ENCODE measurements at regions not wholly inside any gene's neighbourhood (a gene's known extent, or its start where the extent isn't known, plus 50 kb on each side); places are given as distances from the start of the nearest gene placed in this dataset.
"Not testable (repeated sequence)": the region's sequence is repeated elsewhere in the genome, so short reads cannot be mapped to it uniquely, and the experiment has no call there.

- ATAC-seq; H3K4me3 ChIP-seq (ENCODE audit: low read depth in 2 of 2, low read length in 2 of 2); POLR2A ChIA-PET; H3K27ac ChIP-seq (ENCODE audit: low read length); DNase-seq (ENCODE audit: low read depth, low spot score); H3K9me3 ChIP-seq (ENCODE audit: control insufficient read depth, insufficient read depth, low read depth, low read length); intact Hi-C loops (cut with micrococcal nuclease; ENCODE audit: unreplicated experiment); H3K36me3 ChIP-seq (ENCODE audit: control insufficient read depth, insufficient read depth, low read length); in situ Hi-C loops (cut with HindIII; ENCODE audit: low pct_unique_long_range_greater_than_20kb, low sequenced_read_pairs); H3K4me1 ChIP-seq (ENCODE audit: control insufficient read depth, insufficient read depth, low read length); CTCF ChIA-PET; H3K27me3 ChIP-seq (ENCODE audit: control insufficient read depth, insufficient read depth, low read length); BruUV-seq (replicated peaks): not testable (repeated sequence)
Observed at GRCh38 chr12:63337158-63337557, 186.2 kb upstream of the AVPR1A start.

- Histone ChIP-seq H3K27me3 (ENCODE audit: control insufficient read depth, insufficient read depth, low read length) (no peaks in the 10 kb centered on the region), H3K36me3 (ENCODE audit: control insufficient read depth, insufficient read depth, low read length) (no peaks in the 10 kb centered on the region), H3K4me1 (ENCODE audit: control insufficient read depth, insufficient read depth, low read length) (no peaks in the 10 kb centered on the region), H3K9me3 (ENCODE audit: control insufficient read depth, insufficient read depth, low read depth, low read length) (no peaks in the 10 kb centered on the region), H3K27ac (ENCODE audit: low read length) (no peak overlapping the region), H3K4me3 (ENCODE audit: low read depth in 2 of 2, low read length in 2 of 2) (no peak overlapping the region)
- POLR2A ChIA-PET, result no interaction called here
- no TSS peak for BruUV-seq (replicated peaks)
- ATAC-seq (no peak), DNase-seq (ENCODE audit: low read depth, low spot score) (no peak)
- TF ChIP-seq REST (IDR thresholded peaks at IDR 0.05; ENCODE audit: insufficient read depth in 1 of 2, low read depth in 2 of 2, low read length in 1 of 2) (no peak), TCF7L2 (IDR thresholded peaks at IDR 0.05; ENCODE audit: low read depth, low read length) (no peak), SIN3A (IDR thresholded peaks at IDR 0.05; ENCODE audit: borderline replicate concordance, insufficient read depth, low read depth, low read length) (no peak), CTCF (IDR thresholded peaks at IDR 0.05) (no peak), POLR2AphosphoS5 (IDR thresholded peaks at IDR 0.05; ENCODE audit: low read depth, low read length) (no peak)
- intact Hi-C loops (cut with micrococcal nuclease; ENCODE audit: unreplicated experiment) (no loop called here), in situ Hi-C loops (cut with HindIII; ENCODE audit: low pct_unique_long_range_greater_than_20kb, low sequenced_read_pairs) (no loop called here)
- CTCF ChIA-PET, result no interaction called here
Observed at GRCh38 chr12:63326260-63326659, 175.3 kb upstream of the AVPR1A start.

- no peaks in the 10 kb centered on the region for H3K9me3 ChIP-seq (ENCODE audit: control insufficient read depth, insufficient read depth, low read depth, low read length)
- H3K4me1 ChIP-seq (ENCODE audit: control insufficient read depth, insufficient read depth, low read length), result no peaks in the 10 kb centered on the region
- ChIA-PET CTCF (no interaction called here), POLR2A (no interaction called here)
- H3K27ac ChIP-seq (ENCODE audit: low read length), result no peak overlapping the region
- DNase-seq (ENCODE audit: low read depth, low spot score), result no peak
- ATAC-seq, result no peak
- in situ Hi-C loops (cut with HindIII; ENCODE audit: low pct_unique_long_range_greater_than_20kb, low sequenced_read_pairs), result no loop called here
- H3K4me3 ChIP-seq (ENCODE audit: low read depth in 2 of 2, low read length in 2 of 2), result no peak overlapping the region
- BruUV-seq (replicated peaks), result no TSS peak
- no peak for TF ChIP-seq POLR2AphosphoS5 (IDR thresholded peaks at IDR 0.05; ENCODE audit: low read depth, low read length)
- TF ChIP-seq TCF7L2 (IDR thresholded peaks at IDR 0.05; ENCODE audit: low read depth, low read length), result no peak
- no peak for TF ChIP-seq REST (IDR thresholded peaks at IDR 0.05; ENCODE audit: insufficient read depth in 1 of 2, low read depth in 2 of 2, low read length in 1 of 2)
- no peak for TF ChIP-seq CTCF (IDR thresholded peaks at IDR 0.05)
- TF ChIP-seq SIN3A (IDR thresholded peaks at IDR 0.05; ENCODE audit: borderline replicate concordance, insufficient read depth, low read depth, low read length), result no peak
- H3K27me3 ChIP-seq (ENCODE audit: control insufficient read depth, insufficient read depth, low read length), result no peaks in the 10 kb centered on the region
- H3K36me3 ChIP-seq (ENCODE audit: control insufficient read depth, insufficient read depth, low read length), result no peaks in the 10 kb centered on the region
- intact Hi-C loops (cut with micrococcal nuclease; ENCODE audit: unreplicated experiment), result no loop called here
Observed at GRCh38 chr12:63325757-63326156, 174.8 kb upstream of the AVPR1A start.
